NCI-H128 (cell line): ENCODE measurements at regions not wholly inside any gene's neighbourhood (a gene's known extent, or its start where the extent isn't known, plus 50 kb on each side); places are given as distances from the start of the nearest gene placed in this dataset.

Experiments used
- DNase-seq: peaks from one replicate; lab custom pipeline; 2025; ENCODE audit not compliant: unreplicated experiment; lab: John Stamatoyannopoulos, UW

DNA sequence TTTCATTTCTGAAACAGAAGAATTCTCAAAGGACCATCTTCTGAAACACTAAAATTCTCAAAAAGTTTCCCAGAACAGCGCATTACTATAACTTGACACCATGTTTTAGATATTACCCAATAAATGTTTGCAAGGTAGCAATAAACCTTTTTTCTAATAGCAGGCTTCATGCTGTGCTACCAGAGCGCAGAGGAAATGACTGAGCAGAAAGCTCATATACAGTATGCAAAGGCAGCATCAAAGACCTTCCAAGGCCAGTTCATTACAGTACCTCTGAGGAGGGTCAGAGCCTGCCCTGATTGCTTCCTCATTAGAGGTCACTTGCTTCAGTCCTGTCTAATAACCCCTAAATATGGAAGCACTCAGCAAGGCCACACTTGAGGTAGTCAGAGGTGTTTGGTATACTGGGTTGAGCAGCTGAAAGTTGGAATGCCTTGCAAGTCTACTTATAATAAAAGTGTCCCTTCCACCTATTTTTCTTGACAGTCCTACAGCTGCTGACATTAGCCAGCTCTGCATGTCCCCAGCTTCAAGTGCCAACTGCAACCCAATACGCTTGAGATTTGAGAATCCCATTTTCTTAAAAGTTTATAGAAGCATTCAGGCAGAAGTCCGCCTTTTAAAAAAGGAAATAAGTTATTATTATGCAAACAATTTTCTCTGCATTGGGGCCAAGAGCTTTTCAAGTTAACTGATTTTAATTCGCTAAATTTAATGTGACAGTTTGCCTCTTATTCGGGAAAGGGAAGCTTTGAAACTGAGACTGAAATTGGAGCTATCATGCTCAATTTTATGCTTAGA is 207.2 kb downstream of the ZC3H11B start:
- DNase-seq, result no peak

- DNase-seq, result no peak
These were observed 208.3 kb downstream of the ZC3H11B start for GRCh38 chr1:219404629-219405028.

- DNase-seq, result no peak
These were observed 210.0 kb downstream of the ZC3H11B start for GRCh38 chr1:219402925-219403324.

DNA sequence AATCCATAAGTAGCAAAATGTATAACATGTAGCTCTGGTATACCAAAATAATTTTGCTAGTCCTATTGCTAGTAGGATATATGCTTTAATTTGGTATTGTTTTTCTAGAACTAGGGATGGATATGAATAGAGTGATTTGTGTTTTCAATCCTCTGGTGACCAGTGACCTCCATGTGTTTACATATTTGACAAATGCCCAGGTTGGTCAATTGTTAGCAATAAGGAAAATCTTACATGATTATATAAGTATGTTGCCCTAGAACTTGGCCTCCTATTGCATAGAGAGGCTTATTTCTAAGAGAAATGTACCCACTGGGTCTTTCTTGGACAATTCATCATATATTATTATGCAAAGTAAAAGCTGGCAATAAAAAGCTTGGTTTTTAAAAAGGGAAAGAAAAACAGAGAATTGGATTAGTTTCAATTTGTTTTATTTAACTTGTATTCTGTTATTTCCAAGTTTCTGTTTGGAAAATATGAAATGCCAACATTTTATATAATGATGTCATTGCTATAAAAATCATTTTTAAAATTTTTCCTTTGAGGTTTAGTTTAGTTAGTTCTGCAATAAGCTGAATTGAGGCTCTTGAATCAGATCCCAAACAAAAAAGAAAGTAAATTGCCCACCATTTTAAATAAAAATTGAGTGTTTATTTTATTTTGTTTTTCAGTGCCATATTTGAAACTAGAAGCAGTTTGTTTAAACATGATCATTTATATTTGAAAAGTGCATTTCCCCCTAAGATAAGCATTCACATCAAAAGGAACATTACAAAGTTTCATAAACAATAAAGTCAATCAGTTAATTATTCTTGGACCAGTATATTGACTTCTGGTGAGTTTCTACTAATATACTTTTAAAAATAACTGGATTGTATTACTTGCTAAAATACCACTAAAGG is 210.9 kb downstream of the ZC3H11B start:
- DNase-seq, result no peak

DNA sequence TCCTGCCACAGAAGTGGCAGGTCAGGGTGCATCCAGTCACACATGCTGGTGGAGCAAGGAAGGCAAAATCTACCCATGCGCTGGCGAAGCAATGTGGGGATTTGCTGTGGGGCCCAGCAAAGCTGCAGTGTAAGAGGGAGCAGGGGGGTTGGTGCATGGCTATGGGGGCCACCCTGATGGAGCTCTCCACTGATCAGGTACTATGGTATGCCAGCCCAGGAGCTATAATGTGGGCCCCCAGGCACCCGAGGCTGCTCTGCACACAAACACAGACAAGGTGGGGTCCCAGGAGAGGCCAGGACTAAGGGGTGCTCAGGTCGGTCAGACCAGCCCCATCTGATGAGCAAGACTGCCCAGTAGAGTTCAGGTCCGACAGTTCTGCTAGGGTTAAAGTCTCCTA is 213.5 kb downstream of the ZC3H11B start:
- DNase-seq, result no peak

GRCh38 chr1:219398815-219399396 is 214.0 kb downstream of the ZC3H11B start:
- DNase-seq, result no peak

DNA sequence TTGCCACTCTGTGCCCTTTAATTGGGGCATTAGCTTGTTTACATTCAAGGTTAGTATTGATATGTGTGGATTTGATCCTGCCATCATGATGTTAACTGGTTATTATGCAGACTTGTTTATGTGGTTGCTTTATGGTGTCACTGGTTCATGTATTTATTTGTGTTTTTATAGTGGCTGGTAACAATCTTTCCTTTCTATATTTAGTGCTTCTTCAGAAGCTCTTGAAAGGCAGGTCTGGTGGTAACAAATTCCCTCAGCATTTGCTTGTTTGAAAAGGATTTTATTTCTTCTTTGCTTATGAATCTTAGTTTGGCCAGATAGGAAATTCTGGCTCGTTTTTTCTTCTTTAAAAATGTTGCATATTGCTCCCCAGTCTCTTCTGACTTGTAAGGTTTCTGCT is 215.4 kb downstream of the ZC3H11B start:
- no peak for DNase-seq

- no peak for DNase-seq
These were observed 217.6 kb downstream of the LYPLAL1 start for GRCh38 chr1:219391297-219391696.

DNA sequence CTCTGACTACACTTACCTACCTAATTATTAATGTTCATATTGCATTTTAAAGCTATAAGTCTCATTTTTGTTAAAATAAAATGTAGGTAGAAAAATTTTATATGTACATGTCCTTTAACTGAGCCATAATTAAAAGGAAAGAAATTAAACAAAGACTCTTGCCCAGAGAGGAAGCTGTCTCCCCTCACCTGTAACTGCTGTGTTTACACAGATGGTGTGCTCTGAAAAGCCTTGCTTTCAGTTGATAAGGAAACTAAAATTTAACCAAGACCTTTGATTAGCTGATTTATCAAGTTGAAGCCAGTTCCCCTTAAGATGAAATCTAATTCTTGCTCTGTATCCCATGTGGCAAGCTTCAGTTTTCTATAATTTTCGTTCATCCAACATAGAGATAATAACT is 213.5 kb downstream of the LYPLAL1 start:
- DNase-seq, result no peak

DNA sequence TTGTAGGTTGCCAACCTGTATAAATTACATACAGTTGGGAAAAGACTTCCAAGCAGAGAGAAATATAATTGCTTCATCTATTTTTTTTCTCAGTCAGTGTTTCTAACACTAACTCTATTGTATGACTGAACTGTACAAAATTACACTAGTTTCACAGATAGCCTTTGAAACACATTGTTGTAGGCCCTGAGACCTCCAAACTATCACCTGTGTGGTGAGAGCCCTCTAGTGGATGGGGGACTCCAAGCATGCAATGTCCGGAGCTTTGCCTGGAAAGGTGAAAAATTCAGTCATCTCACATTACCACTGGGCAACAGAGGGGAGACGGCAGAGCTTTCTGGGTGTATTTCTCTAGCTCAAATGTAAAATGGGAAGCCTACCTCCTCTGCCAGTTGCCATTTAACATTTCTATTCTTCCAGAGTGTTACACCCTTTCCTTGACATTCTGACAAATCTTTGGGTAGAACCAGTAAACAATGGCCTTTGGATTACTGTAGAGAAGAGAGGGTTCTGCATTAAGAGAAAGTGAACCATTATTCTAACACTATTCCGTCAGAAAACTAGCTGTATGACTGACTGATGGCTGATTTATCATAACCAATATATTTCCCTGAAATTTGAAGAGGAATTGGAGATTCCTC is 212.2 kb downstream of the LYPLAL1 start:
- peak; percentile 14 for DNase-seq

DNA sequence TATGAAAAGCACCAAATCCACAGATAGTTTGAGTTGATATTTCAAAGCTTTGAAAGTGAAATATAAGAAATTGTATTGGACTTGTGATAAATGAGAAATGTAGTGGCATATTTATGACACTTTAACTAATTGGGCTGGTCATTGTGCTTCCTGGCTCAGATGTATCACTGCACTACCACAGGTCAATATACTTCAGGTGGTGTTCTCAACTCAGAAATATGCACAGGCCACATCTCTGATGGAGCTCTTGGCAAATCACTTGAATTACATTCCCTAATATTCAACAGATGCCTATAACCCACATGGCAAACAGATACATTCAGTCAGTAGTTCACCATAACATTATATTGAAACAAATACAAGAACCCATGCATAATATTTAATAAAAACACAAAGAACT is 209.6 kb downstream of the LYPLAL1 start:
- no peak for DNase-seq

DNA sequence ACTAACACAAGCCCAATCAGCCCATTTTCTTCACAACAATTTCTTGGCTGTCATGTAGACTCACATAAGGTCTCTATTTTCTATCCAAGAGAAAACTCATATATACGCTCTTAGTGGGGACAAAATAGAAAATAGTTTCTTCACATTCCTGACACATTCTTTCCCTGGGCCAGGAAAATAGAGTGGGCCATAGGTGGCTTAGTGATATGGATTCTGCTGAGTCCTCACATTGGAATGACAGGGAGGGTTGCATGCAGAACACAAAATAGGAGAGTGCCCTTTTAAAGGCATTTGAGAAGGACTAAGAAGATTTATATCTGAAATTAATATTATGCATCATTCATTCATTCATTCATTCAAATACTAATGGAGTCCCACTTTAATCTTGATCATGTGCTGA is 207.7 kb downstream of the LYPLAL1 start:
- DNase-seq, result no peak

DNA sequence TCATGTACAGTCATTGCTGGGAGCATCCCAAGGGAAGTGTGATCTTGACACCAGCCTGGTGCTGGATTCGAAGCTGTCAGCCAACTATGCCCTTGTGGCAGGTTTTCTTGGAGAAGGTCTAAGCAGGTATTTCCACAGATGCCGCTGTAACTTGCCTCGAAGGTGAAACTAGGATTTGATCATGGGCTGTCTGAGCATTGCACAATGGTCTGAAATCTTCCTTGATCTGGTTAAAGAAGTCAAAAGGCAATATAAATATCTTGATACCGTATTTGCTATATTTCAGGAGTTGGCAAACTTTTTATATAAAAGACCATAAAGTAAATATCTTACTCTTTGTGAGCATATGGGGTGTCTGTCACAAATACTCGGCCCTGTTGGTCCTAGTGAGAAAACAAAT is 206.8 kb downstream of the LYPLAL1 start:
- no peak for DNase-seq

- DNase-seq, result no peak
These were observed 206.0 kb downstream of the LYPLAL1 start for GRCh38 chr1:219379691-219380090.

DNA sequence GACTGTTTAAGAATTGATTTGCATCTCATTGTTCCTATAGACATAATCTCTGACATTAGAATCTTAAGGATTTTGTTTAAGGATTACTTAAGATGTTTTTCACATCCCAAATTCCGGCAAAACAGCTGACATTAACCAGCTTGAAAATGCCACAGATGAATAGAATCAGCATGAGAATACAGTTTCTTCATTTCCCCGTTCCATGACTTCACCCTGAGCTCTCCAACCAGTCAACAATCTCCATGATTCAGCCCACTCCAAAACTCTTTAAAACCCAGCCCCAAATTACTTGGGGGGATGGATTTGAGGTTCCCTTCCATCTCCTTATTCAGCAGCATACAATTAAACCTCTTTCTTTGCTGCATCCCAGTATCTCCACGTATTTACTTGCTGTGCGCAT is 201.0 kb downstream of the LYPLAL1 start:
- DNase-seq, result no peak

GRCh38 chr1:219374046-219374566 is 200.4 kb downstream of the LYPLAL1 start:
- no peak for DNase-seq

DNA sequence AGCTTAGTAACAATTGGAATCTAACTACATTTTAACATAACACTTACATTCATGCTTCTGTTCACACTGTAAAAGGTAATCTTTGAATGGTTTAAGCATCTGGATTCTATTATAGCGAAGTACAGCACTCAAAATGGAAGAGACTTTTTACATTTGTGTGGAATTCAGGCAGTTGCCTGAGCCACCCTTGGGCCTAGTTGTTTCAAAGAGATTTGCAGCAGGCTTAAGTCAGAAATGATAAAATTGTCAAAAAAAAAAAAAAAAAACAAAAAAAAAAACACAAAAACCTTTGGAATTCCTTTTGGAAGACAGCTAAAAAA is 199.9 kb downstream of the LYPLAL1 start:
- no peak for DNase-seq

DNA sequence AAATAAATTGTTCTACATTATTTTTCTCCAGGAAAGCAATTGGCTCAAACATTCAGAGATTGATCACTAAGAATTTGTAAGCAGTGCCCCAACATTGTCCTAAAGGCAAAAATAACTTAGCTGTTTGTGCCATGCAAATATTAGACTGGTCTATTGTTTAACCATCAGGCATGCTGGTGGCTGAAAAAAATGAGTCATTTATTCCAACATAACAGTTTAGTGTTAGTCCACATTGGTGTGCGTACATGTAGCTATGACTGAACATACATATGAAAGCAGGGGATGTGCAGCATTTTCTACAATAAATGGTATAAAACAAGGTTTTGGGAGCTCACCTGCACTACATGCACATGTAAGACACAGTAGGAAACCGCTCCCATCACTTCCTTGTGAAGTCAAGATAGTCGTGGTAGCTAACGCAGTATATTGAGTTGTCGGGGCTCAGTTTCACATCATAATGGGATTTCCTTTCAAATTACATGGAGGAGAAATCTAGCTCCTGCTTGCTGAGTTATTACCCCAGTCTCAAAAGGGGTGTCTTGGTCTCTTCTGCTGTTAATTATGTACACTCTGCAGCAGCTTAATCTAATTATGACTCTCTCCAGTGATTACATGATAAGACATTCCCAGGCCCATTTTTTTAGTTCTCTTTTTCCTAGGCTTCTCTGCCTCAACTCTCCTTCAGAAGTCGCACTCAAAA is 199.4 kb downstream of the LYPLAL1 start:
- no peak for DNase-seq

DNA sequence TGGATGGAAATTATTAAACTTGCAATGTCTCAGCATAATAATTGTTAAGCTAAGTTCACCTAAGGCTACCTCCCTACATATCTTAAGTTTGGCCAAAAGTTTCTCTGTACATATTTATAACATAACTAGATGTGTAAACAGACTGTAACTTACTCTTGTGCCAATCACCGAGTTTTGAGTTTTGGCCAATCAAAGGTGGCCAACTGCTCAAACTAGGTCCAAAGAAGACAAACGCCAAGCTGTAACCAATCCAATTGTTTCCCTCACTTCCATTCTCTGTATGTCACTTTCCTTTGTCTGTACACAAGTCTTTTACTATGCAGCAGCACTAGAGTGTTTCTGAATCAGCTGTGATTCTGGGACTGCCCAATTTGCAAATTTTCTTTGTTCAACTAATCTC is 197.8 kb downstream of the LYPLAL1 start:
- no peak for DNase-seq

DNA sequence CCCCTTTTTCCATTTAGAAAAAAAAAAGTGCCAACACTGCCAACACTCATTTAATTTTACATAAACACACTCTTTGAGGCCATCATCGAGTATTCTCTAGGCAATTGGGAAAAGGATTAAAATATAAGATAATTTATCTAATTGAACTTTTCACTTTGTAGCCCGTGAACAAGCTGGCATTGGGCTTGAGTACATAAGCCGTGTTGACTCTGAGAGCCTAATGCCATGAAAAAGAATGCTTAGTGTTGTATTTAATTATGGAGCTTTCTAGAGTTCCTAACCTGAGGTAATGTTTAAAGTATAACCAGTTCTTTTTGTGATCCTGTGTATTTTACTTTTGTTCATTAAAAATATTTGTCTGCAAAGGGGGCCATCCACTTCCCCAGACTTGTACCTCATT is 193.8 kb downstream of the LYPLAL1 start:
- no peak for DNase-seq

- DNase-seq, result no peak
These were observed 191.8 kb downstream of the LYPLAL1 start for GRCh38 chr1:219365451-219365850.
